Lower leg skin (tissue), 3 donors: ENCODE measurements at regions not wholly inside any gene's neighbourhood (a gene's known extent, or its start where the extent isn't known, plus 50 kb on each side); places are given as distances from the start of the nearest gene placed in this dataset.

Experiments
- POLR2A ChIP-seq, 2 donors: fragments of 450-650 bp; IDR thresholded peaks; one replicate each; pipeline ENCODE4 v1.6.1; 2016 to 2017; ENCODE audit warnings: antibody characterized with exemption in 2 of 2, mild to moderate bottlenecking in 1 of 2, moderate library complexity in 1 of 2
- TF ChIP-seq, protein P1 (sequence below), 3 donors: fragments of 450-650 bp; IDR thresholded peaks; one replicate each; pipeline ENCODE4 v1.5.1; 2016; ENCODE audit warnings: antibody characterized with exemption in 3 of 3, mild to moderate bottlenecking in 3 of 3, moderate library complexity in 2 of 3

DNA sequence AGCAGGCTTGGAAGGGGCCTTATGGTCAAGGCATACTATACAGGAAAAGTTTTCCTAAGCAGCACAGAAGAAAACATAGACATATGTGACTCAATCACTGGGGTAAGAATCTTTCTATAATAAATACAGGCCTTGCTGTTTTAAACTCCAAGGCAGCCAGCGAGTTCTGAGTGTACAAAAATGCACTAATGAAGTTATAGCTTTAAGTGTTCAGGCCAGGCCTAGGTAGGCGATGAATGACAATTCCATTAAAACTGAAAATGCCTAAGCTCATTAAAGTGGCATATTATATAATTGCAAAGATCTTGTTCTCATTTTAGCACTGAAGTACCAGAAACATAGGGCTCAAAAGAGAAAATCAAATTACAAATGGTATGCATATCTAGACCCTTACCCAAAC, 716.4 kb upstream of the HS3ST1 start:
- TF ChIP-seq, protein P1, sequence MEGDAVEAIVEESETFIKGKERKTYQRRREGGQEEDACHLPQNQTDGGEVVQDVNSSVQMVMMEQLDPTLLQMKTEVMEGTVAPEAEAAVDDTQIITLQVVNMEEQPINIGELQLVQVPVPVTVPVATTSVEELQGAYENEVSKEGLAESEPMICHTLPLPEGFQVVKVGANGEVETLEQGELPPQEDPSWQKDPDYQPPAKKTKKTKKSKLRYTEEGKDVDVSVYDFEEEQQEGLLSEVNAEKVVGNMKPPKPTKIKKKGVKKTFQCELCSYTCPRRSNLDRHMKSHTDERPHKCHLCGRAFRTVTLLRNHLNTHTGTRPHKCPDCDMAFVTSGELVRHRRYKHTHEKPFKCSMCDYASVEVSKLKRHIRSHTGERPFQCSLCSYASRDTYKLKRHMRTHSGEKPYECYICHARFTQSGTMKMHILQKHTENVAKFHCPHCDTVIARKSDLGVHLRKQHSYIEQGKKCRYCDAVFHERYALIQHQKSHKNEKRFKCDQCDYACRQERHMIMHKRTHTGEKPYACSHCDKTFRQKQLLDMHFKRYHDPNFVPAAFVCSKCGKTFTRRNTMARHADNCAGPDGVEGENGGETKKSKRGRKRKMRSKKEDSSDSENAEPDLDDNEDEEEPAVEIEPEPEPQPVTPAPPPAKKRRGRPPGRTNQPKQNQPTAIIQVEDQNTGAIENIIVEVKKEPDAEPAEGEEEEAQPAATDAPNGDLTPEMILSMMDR (IDR thresholded peaks at IDR 0.05): no peak
- TF ChIP-seq POLR2A (IDR thresholded peaks at IDR 0.05): no peak
